ENCODE measurements at regions not wholly inside any gene's neighbourhood (a gene's known extent, or its start where the extent isn't known, plus 50 kb on each side); places are given as distances from the start of the nearest gene placed in this dataset.

- H3K4me1 ChIP-seq, result peaks cover 24 to 69% (median 61%) of the 10 kb centered on the region in 4 donors
- no peaks in the 10 kb centered on the region for H3K27me3 ChIP-seq
- peaks cover 12 to 16% (median 14%) of the 10 kb centered on the region in 4 donors for H3K36me3 ChIP-seq
- peak overlapping the region; percentile 61 to 79 (median 73) for H3K27ac ChIP-seq (replicated peaks in 1 of 4)
- 83% methylated on average over 9 of the region's 9 CpGs for WGBS
- intact Hi-C loops (cut with DNase I), result no loop called here
- TF ChIP-seq EP300 (IDR thresholded peaks at IDR 0.05) (no peak), POLR2AphosphoS5 (IDR thresholded peaks at IDR 0.05) (no peak), POLR2A (IDR thresholded peaks at IDR 0.05; ENCODE audit: low read depth) (no peak), CTCF (IDR thresholded peaks at IDR 0.05) (no peak)
- no peaks in the 10 kb centered on the region for H3K9me3 ChIP-seq
- no peak overlapping the region for H3K4me3 ChIP-seq
- no peak for DNase-seq (ENCODE audit: extremely low spot score)
Measured at GRCh38 chrX:10087391-10087790, 69.4 kb upstream of the CLCN4 start.

- no peak for TF ChIP-seq EP300 (IDR thresholded peaks at IDR 0.05)
- TF ChIP-seq POLR2A (IDR thresholded peaks at IDR 0.05; ENCODE audit: low read depth), result no peak
- TF ChIP-seq POLR2AphosphoS5 (IDR thresholded peaks at IDR 0.05), result no peak
- no peak for TF ChIP-seq CTCF (IDR thresholded peaks at IDR 0.05)
- Histone ChIP-seq H3K4me3 (no peak overlapping the region), H3K9me3 (no peaks in the 10 kb centered on the region), H3K27me3 (no peaks in the 10 kb centered on the region), H3K4me1 (peaks cover 11 to 49% (median 42%) of the 10 kb centered on the region in 4 donors), H3K27ac (replicated peaks in 1 of 4) (peak overlapping the region; percentile 22 to 75 (median 72)), H3K36me3 (peaks cover 13 to 28% (median 20%) of the 10 kb centered on the region in 4 donors)
- intact Hi-C loops (cut with DNase I), result no loop called here
- WGBS, result 70% methylated on average over 3 of the region's 3 CpGs
- no peak for DNase-seq (ENCODE audit: extremely low spot score)
Measured at GRCh38 chrX:10089378-10089795, 67.4 kb upstream of the CLCN4 start.

- H3K4me1 ChIP-seq, result peaks cover 6 to 44% (median 36%) of the 10 kb centered on the region in 4 donors
- H3K36me3 ChIP-seq, result peaks cover 13 to 31% (median 21%) of the 10 kb centered on the region in 4 donors
- H3K4me3 ChIP-seq, result no peak overlapping the region
- H3K9me3 ChIP-seq, result no peaks in the 10 kb centered on the region
- H3K27ac ChIP-seq (replicated peaks in 1 of 4), result peak overlapping the region in 3 of 4 donors; percentile 71 to 75 (median 72)
- no peaks in the 10 kb centered on the region for H3K27me3 ChIP-seq
- TF ChIP-seq POLR2AphosphoS5 (IDR thresholded peaks at IDR 0.05) (peak in 1 of 2 donors; percentile 15), EP300 (IDR thresholded peaks at IDR 0.05) (no peak), CTCF (IDR thresholded peaks at IDR 0.05) (no peak)
- DNase-seq (ENCODE audit: extremely low spot score), result no peak
- intact Hi-C loops (cut with DNase I), result no loop called here
- 83% methylated on average over 11 of the region's 11 CpGs for WGBS
Measured at GRCh38 chrX:10090319-10090718, 66.5 kb upstream of the CLCN4 start.

GRCh38 chrX:10095246-10095645 is 61.5 kb upstream of the CLCN4 start:
- H3K27me3 ChIP-seq, result no peaks in the 10 kb centered on the region
- 86% methylated on average over 9 of the region's 9 CpGs for WGBS
- no peak overlapping the region for H3K27ac ChIP-seq (replicated peaks in 1 of 4)
- TF ChIP-seq CTCF (IDR thresholded peaks at IDR 0.05) (no peak), POLR2A (IDR thresholded peaks at IDR 0.05; ENCODE audit: low read depth) (no peak), POLR2AphosphoS5 (IDR thresholded peaks at IDR 0.05) (no peak)
- no peak for DNase-seq (ENCODE audit: extremely low spot score)
- peaks cover 13 to 48% (median 27%) of the 10 kb centered on the region in 4 donors for H3K36me3 ChIP-seq
- intact Hi-C loops (cut with DNase I), result no loop called here
- peaks cover 0 to 33% (median 26%) of the 10 kb centered on the region in 4 donors for H3K4me1 ChIP-seq
- H3K9me3 ChIP-seq, result no peaks in the 10 kb centered on the region
- no peak overlapping the region for H3K4me3 ChIP-seq

All from esophagus muscularis mucosa (tissue), 4 donors.